ENCODE measurements at regions not wholly inside any gene's neighbourhood (a gene's known extent, or its start where the extent isn't known, plus 50 kb on each side); places are given as distances from the start of the nearest gene placed in this dataset.
"Not testable (repeated sequence)": the region's sequence is repeated elsewhere in the genome, so short reads cannot be mapped to it uniquely, and the experiment has no call there.

DNA sequence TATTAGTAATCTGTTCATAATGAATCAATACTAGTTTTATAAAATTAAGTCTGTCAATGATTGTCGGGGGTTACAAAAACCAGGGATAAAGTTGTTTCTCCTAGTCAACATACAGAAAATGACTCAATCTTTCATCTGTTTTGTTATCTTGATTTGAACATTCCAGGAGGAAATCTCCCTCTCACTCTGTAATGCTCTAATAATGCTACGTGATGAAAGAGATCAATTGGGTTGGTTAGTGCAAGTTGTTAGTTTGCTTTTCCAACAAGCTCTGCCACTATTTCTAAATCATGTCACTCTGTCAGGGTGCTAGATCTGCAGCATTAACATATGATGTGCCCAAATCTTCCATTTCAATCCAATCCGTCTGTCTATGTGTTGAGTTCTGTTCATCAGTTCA is 379.5 kb upstream of the GJE1 start:
- DNase-seq: no peak

GRCh38 chr6:141752677-141753076 is 380.0 kb upstream of the GJE1 start:
- no peak for DNase-seq

DNA sequence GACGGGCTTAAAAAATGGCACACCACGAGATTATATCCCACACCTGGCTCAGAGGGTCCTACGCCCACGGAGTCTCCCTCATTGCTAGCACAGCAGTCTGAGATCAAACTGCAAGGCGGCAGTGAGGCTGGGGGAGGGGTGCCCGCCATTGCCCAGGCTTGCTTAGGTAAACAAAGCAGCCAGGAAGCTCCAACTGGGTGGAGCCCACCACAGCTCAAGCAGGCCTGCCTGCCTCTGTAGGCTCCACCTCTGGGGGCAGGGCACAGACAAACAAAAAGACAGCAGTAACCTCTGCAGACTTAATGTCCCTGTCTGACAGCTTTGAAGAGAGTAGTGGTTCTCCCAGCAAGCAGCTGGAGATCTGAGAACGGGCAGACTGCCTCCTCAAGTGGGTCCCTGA is 386.4 kb upstream of the GJE1 start:
- not testable (repeated sequence) for DNase-seq

DNA sequence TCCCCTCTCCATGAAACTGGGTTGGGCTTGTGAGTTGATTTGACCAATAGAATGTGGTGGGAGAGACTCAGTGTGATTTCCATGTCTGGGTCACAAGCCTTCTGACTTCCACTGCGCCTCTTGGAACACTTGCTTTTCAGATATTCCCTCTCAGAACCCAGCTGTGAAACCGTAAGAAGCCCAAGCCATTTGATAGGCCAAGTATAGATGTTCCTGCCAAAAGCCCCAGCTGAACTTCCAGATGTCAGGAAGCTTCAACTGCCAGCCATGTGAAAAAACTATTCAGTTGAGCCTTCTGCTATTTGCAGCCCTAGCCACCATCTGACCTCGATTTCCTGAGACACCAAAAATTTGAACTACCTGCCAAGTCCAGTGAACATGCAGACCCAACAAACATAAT is 387.8 kb upstream of the GJE1 start:
- no peak for DNase-seq

DNA sequence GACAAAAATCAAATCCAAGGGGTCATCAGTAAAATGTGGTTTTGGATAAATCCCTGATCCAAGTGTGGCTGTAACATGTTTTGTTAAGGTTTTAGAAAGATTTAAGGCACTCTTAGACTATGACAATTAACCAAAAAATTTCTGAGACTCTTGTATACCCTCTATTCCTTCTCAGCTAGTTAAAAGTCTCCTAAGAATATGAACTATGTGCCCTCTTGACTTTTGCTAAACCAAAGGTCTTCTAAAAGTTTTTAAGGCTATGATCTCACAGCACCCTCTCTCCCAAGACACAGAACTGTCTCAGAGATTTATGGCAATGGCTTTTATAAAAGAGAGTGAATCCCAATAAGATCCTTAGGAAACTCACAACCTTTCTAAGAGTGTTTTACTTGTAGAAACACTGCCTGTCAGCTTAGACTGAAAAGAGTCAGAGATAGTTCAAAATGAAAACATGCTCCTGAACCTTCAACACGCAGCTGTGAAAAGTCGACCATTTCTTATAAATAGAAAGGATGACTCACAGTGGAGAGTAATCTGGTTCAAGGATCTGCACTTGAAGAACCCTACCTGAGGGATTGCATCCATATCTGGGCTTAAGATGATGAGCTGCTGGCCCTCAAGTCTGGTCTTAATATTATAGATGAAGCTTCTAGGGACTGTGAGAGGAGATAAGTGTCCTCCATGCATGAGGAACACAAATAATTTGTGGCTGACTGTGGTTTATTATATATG is 388.4 kb upstream of the GJE1 start:
- no peak for DNase-seq

- DNase-seq: no peak
Observed at GRCh38 chr6:141736104-141736503, 396.6 kb upstream of the GJE1 start.

DNA sequence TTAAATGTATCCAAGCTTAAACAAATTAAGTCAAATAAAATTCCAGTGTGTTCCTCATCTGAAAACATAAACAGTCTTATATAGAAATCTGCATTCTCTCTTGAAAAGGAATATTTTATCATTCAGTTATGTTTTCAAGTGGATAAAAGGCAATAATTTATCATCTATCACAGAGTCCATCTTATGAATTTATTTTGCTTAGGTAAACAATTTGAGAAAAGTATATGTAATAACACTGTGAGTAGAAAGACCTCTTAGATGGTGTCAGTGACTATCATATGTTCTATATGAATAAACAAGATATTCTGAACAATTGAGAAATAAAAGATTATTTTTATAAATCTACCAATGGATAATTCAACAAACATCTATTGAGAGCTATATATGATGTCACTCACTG is 397.6 kb upstream of the GJE1 start:
- DNase-seq: no peak

DNA sequence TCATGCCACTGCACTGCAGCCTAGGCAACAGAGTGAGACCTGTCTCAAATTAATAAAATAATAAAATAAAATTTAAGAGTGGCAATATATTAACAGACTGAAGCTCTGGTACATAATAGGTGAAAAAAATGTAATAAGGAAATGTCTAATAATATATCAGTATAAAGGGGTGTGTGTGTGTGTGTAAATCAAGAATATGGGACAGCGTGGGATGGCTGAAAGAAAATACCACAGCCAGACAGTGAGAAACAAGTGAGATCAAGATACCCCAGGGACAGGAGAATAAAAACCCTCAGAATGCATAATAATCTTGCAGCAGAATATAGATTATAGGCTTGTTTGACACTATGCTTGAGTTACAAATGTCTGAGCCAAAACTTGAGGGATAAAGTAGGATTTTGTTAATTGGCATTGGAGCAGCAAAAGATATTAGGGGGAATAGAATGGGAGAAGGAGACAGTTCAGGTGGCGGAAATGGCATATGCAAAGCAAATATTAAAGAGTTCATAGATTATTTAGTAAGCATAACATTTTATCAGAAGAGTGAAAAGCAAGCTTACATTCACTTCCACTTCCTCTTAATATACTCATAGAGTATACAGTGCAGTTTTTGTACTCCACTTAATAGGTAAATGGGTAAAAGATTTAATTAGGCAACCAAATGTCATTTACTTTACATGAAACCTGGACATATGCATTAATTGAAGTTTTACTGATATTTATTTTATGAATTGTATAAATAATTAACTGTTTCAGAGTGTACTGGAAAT is 398.5 kb upstream of the GJE1 start:
- DNase-seq: no peak

DNA sequence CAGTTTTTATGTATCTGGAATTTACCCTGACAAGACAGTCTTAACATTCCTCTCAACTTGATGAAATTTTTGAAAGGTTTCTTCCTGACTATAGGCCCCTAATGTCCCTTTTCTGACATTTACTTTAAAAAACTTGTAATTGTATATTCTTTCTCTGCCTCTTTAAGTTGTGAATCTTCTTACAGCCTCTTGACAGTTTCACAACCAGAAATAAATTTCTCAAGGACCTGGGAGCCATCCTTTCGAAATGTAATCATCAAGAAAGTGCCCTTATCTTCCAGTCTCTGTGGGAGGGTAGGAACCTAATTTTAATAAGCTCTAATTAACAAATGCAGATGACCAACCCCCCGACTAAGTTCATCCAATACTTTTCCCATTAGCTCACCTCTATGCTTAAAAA is 403.6 kb upstream of the GJE1 start:
- no peak for DNase-seq

DNA sequence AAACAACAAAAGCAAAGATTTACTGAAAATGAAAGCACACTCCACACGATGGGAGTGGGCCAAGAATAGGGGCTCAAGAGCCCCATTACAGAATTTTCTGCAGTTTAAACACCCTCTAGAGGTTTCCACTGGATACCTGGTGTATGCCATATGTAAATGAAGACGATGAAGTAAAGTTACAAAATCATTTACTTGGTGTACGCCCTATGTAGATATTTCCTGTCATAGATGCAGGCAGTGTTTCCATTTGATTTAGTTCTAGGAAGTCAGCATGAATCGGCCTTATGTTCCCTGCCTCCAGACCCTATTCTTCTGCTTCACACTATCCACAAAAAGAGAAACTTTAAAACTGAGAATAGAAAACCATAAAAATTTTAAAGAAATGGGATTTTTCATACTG is 404.4 kb upstream of the GJE1 start:
- DNase-seq: no peak

DNA sequence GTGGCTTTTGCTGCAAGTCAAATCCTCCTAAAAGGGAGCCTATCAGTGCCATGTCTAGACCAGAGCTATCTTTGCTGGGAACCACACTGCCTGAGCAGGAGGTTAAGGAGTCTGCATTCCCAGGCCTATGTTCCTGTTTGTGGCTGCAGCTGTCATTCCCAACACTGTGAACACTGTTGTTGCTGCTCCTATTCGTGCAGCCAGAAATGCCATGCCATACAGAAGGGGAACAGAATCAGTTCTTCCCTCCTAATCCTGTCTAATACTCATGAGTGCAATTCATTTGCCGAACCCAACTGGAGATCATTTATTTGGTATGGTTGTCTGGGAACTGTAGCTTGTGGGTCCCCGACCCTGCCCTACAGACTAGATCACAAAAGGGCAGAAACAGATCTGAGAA is 406.5 kb upstream of the GJE1 start:
- no peak for DNase-seq

GRCh38 chr6:141724731-141725130 is 408.0 kb upstream of the GJE1 start:
- no peak for DNase-seq

- DNase-seq: no peak
Observed at GRCh38 chr6:141719476-141719875, 413.2 kb upstream of the GJE1 start.

DNA sequence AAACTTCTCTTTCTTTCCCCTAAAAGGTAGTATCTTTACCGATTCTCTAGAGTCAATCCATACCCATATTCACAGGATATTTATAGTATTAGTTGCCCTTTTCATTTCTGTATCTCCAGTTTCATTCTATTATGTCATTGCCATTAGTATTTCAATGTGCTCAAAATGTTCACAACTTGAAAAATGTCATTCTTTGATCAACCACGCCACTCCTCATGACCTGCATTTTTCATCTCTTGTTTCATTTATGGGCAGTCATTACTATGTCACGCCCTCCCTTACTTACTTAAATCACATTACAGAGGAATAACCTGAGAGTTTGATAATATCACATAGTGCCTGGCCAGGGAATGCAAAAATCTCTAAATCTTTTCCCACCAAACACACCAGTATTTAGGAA is 427.3 kb upstream of the GJE1 start:
- no peak for DNase-seq

DNA sequence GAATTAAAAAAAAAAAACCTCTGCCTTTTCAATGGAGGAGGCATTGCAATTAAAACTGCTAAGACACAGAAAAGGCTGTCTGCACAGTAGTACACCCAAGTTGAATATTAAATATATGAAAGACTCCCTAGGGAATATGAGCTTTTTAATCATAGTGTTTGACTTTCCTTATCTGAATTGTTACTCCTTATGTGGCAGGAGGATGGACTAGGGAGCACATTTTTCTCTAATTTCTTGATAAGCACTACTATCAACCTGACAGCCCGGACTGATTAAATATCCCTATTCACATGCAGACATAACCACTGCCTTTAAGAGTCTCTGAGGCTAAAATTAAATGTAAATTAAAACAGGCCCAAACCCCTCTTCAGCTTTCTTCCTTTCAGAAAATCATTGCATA is 428.6 kb upstream of the GJE1 start:
- no peak for DNase-seq

DNA sequence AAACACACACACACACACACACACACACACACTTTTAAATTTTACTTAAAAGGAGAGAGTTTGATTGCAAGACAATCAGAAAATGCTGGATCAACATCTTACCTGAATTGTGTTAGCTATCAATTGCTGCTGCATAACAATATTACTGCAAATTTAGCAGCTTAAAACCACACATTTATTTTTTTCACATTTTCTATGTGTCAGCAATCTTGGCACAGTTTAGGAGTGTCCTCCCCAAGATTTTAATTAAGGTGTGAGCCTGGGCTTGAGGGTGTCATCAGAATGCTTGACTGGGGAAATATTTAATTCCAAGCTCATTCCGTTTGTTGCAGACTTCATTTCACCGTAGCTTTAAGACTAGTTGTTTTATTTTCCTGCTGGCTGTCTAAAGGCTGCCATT is 431.0 kb upstream of the GJE1 start:
- DNase-seq: no peak

DNA sequence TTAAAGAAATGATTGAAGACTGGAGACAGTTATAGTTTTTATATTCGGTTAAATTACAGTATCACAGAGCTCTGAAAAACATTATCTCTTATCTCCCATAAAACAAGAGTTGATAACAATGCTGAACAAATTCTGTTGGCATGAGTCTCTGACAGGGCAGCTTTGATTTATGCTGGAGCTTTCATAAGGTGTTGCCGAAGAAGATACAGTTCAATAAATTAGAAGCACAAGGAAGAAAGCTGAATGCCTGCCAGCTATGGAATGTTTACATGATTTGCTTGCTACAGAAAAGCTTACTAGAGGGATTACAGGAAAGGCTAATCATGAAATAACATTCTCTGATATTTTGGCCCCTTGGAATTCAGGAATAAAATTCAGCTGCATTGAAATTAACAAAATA is 431.9 kb upstream of the GJE1 start:
- no peak for DNase-seq

DNA sequence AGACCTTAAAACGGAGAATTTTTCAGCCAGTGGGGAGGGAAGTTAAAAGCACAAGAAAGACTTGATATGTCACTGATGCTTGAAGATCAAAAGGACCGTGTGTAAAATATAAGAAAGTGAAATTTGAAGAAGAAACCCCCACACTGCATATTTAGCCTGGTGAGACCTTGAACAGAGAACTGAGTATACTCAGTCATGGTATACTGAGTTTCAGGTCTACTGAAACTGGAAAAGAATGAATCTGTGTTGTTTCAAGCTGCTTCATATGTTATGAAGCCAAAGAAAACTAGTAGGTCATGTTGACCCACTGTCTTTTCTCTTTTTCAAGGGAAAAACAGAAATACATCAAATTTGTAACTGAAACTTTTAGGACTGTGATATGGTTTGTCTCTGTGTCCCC is 443.8 kb upstream of the GJE1 start:
- no peak for DNase-seq

GRCh38 chr6:141685416-141685815 is 447.3 kb upstream of the GJE1 start:
- DNase-seq: no peak

DNA sequence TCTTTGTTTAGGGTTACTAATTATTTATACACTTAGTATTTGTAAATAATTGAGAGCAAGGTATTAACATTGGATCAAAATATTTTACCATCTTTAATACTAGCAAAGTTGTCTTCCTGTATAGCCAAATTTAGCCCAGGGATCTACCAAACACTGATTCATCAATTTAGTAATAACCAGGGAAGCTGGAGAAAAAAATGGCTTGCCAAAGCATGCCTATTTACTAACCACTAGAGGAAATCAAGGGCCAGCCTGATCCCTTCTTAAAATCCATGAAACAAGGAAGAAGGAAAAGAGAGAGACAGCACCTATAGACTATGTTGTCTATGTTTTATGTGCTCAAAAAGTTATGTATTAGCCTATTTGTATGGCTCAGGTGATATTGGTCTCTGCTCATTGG is 450.3 kb upstream of the GJE1 start:
- DNase-seq: no peak

DNA sequence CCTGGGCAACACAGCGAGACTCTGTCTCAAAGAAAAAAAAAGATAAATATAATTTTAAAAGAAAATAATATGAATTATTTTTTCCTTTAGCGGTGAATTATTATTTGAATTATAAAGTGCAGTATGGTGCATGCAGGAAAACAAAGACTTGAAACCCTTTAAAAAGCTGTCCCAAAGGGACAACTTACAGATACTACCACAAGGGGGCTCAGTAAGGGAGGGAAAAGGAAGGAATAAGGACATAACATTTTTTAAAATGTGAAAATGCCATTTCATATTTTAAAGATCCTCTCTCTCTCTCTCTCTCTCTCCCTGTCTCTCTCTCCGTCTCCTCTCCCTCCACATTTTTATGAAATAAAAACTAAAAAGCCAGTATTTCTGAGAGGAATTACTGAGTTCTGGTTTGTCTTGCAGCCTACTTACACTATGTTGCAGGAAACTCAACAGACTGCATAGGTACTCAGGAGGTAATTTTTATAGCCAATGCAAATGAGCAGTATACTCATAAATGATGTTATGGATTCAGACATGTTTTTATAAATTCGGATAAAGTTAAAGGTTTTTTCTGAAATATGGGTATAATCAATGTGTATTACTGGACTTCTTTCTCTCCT is 455.0 kb upstream of the GJE1 start:
- no peak for DNase-seq

GRCh38 chr6:141675957-141676356 is 456.8 kb upstream of the GJE1 start:
- DNase-seq: no peak

GRCh38 chr6:141669141-141669540 is 463.6 kb upstream of the GJE1 start:
- no peak for DNase-seq

GRCh38 chr6:141667580-141668309 is 465.0 kb upstream of the GJE1 start:
- no peak for DNase-seq

Data from NCI-H2029 (cell line).